Activated CD4-positive, alpha-beta T cell treated with anti-CD3 and anti-CD28 coated beads, Interleukin-2, amount 50 U/mL, for 16 hours (primary cell): ENCODE measurements at regions not wholly inside any gene's neighbourhood (a gene's known extent, or its start where the extent isn't known, plus 50 kb on each side); places are given as distances from the start of the nearest gene placed in this dataset.

Source experiments
- DNase-seq: peaks from one replicate; pipeline ENCODE4 v3.0.0-alpha.2; 2020

- DNase-seq: no peak
Measured at GRCh38 chr20:54714817-54715216, 239.4 kb downstream of the DOK5 start.

GRCh38 chr20:54713727-54714126, 238.3 kb downstream of the DOK5 start:
- no peak for DNase-seq

DNA sequence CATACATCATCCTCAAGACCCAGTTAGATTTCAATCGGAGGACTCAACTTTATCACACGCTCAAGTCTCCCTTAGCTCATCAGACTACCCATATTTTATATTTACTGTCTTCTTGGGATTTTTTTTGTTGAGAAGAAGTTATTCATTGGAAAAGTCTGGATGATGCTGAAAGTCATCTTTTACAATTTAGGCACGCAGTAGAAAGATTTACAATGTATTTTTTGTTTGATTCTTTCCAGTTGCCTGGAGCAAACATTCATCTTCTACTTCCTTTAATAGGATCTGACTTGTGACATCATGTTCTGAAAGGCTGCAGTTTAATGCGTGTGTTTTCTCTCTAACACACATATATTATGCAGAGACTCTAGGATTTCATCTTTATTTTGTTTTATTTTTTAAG, 235.7 kb downstream of the DOK5 start:
- DNase-seq: no peak

DNA sequence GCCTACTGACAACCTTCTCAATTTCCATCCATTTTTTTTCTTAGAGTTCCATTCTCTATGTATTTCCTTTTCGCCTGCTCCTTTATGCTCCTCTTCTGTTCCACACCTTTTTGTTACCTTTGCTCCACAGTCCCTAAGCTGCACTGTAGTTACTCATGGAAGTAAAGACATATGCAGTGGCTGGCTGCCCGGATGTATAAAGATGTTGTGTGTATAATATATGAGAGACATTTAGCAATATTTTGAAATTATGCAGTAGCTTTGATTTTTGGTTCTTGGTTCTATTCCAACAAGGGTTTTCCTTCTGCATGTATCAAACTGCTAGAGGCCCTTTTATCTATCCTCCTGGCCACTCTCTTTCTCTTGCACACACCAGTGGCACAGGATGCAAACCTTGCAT, 234.9 kb downstream of the DOK5 start:
- no peak for DNase-seq

GRCh38 chr20:54708229-54708628, 232.8 kb downstream of the DOK5 start:
- no peak for DNase-seq

- DNase-seq: no peak
Measured at GRCh38 chr20:54707801-54708200, 232.4 kb downstream of the DOK5 start.

DNA sequence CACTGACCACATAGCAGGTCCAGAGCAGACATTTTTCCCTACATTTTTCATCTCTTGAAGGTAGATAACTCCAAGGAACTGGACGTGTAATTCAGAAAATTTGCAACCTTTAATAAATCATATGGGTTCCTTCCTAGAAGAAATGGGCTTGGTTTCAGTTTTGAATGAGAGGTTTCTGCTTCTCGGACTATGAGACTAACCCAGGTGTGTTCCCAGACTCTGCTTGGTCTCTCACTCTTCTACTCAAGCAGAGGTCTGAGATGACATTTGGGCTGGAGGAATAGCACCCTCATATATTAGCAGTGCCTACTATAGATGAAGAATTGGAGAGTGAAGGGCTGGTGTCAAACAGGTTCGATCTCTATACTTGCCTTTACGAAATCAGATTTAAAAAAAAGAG, 231.2 kb downstream of the DOK5 start:
- no peak for DNase-seq

- no peak for DNase-seq
Measured at GRCh38 chr20:54704032-54704635, 228.7 kb downstream of the DOK5 start.
